Loucy (cell line): ENCODE measurements at regions not wholly inside any gene's neighbourhood (a gene's known extent, or its start where the extent isn't known, plus 50 kb on each side); places are given as distances from the start of the nearest gene placed in this dataset.

ENCODE experiments used
- H2AFZ ChIP-seq: fragments of 200-600 bp; sonication (generic); 2 replicates; pipeline ENCODE4 v1.6.0; 2016; ENCODE audit warnings: antibody characterized with exemption, mild to moderate bottlenecking, low read length, moderate library complexity
- H3F3A ChIP-seq: fragments of 200-600 bp; 2 replicates; pipeline ENCODE4 v1.6.0; 2016; ENCODE audit warnings: antibody characterized with exemption, low read depth, mild to moderate bottlenecking
- H3K27me3 ChIP-seq: fragments of 200-600 bp; sonication (generic); 2 replicates; pipeline ENCODE4 v1.6.1; 2014; ENCODE audit warnings: low read length, mild to moderate bottlenecking; ENCODE audit not compliant: insufficient read depth, poor library complexity, severe bottlenecking
- H3K36me3 ChIP-seq: fragments of 200-600 bp; sonication (generic); 2 replicates; pipeline ENCODE4 v1.6.1; 2016; ENCODE audit warnings: low read length; ENCODE audit not compliant: insufficient read depth
- H3K4me1 ChIP-seq: fragments of 200-600 bp; sonication (generic); 2 replicates; pipeline ENCODE4 v1.5.1; 2014; ENCODE audit warnings: low read length, mild to moderate bottlenecking; ENCODE audit not compliant: insufficient read depth, poor library complexity, severe bottlenecking
- H3K4me2 ChIP-seq: fragments of 200-600 bp; sonication (generic); 2 replicates; pipeline ENCODE4 v1.6.0; 2014; ENCODE audit warnings: antibody characterized with exemption, low read length, low read depth, mild to moderate bottlenecking; ENCODE audit not compliant: poor library complexity, severe bottlenecking
- H3K4me3 ChIP-seq: fragments of 200-600 bp; sonication (generic); 2 replicates; pipeline ENCODE4 v1.5.1; 2014; ENCODE audit warnings: low read length, mild to moderate bottlenecking, mixed read lengths; ENCODE audit not compliant: poor library complexity, severe bottlenecking
- H3K79me2 ChIP-seq: fragments of 200-600 bp; sonication (generic); 2 replicates; pipeline ENCODE4 v1.6.1; 2014; ENCODE audit warnings: low read length; ENCODE audit not compliant: insufficient read depth
- H3K9ac ChIP-seq: fragments of 200-600 bp; sonication (generic); 2 replicates; pipeline ENCODE4 v1.6.0; 2014; ENCODE audit warnings: mild to moderate bottlenecking, low read depth, low read length, moderate library complexity; ENCODE audit not compliant: poor library complexity, severe bottlenecking
- H3K9me2 ChIP-seq: fragments of 200-600 bp; sonication (generic); replicated peaks from 2 replicates; pipeline ENCODE4 v1.6.1; 2016; ENCODE audit warnings: low read depth, low read length, mixed read lengths
- H3K9me3 ChIP-seq: fragments of 200-600 bp; sonication (generic); 2 replicates; pipeline ENCODE4 v1.6.1; 2014; ENCODE audit warnings: mild to moderate bottlenecking, antibody characterized with exemption, low read length, low read depth; ENCODE audit not compliant: insufficient read depth
- H4K20me1 ChIP-seq: fragments of 200-600 bp; sonication (generic); 2 replicates; pipeline ENCODE4 v1.6.0; 2014; ENCODE audit warnings: antibody characterized with exemption, low read length, mild to moderate bottlenecking; ENCODE audit not compliant: insufficient read depth, poor library complexity, severe bottlenecking
- CTCF ChIP-seq: fragments of 200-600 bp; sonication (generic); conservative IDR thresholded peaks from 2 replicates; pipeline ENCODE4 v1.5.1; 2014; ENCODE audit warnings: mild to moderate bottlenecking, antibody characterized with exemption, low read length
- EZH2phosphoT487 ChIP-seq: fragments of 200-600 bp; IDR thresholded peaks from 2 replicates; pipeline ENCODE4 v1.6.1; 2018; ENCODE audit warnings: antibody characterized with exemption, mild to moderate bottlenecking, moderate library complexity, borderline replicate concordance

GRCh38 chr13:48159401-48159800 is 64.5 kb upstream of the MED4 start:
- peaks cover 47% of the 10 kb centered on the region for H3K4me1 ChIP-seq
- no peak overlapping the region for H3K4me2 ChIP-seq
- TF ChIP-seq CTCF (no peak), EZH2phosphoT487 (no peak)
- H3K27me3 ChIP-seq: no peaks in the 10 kb centered on the region
- H3K9me3 ChIP-seq: no peaks in the 10 kb centered on the region
- no peaks in the 10 kb centered on the region for H3K79me2 ChIP-seq
- no peak overlapping the region for H3K4me3 ChIP-seq
- peak overlapping the region; percentile 50 for H3K9ac ChIP-seq
- no peaks in the 10 kb centered on the region for H4K20me1 ChIP-seq
- no peak overlapping the region for H2AFZ ChIP-seq
- H3K36me3 ChIP-seq: no peaks in the 10 kb centered on the region
- H3K9me2 ChIP-seq: no peaks in the 10 kb centered on the region
- no peaks in the 10 kb centered on the region for H3F3A ChIP-seq

GRCh38 chr13:48158915-48159314 is 64.0 kb upstream of the MED4 start:
- Histone ChIP-seq H3K4me3 (no peak overlapping the region), H3K9ac (peak overlapping the region; percentile 50), H3K9me2 (no peaks in the 10 kb centered on the region), H3K27me3 (no peaks in the 10 kb centered on the region), H3K4me1 (peaks cover 50% of the 10 kb centered on the region), H2AFZ (peak overlapping the region; percentile 54), H4K20me1 (no peaks in the 10 kb centered on the region), H3K79me2 (no peaks in the 10 kb centered on the region), H3K9me3 (no peaks in the 10 kb centered on the region), H3K36me3 (no peaks in the 10 kb centered on the region), H3K4me2 (no peak overlapping the region), H3F3A (no peaks in the 10 kb centered on the region)
- TF ChIP-seq EZH2phosphoT487 (no peak), CTCF (no peak)

- Histone ChIP-seq H3K9me3 (no peaks in the 10 kb centered on the region), H3K4me2 (peak overlapping the region; percentile 25), H3K9me2 (no peaks in the 10 kb centered on the region), H3K4me3 (no peak overlapping the region), H4K20me1 (no peaks in the 10 kb centered on the region), H3K36me3 (no peaks in the 10 kb centered on the region), H3K4me1 (peaks cover 51% of the 10 kb centered on the region), H3K27me3 (no peaks in the 10 kb centered on the region), H3K79me2 (no peaks in the 10 kb centered on the region), H2AFZ (peak overlapping the region; percentile 95), H3K9ac (peak overlapping the region; percentile 50), H3F3A (no peaks in the 10 kb centered on the region)
- no peak for TF ChIP-seq EZH2phosphoT487
- TF ChIP-seq CTCF: no peak
Measured at GRCh38 chr13:48158290-48158689, 63.4 kb upstream of the MED4 start.
